NCI-H226 (cell line): ENCODE measurements at regions not wholly inside any gene's neighbourhood (a gene's known extent, or its start where the extent isn't known, plus 50 kb on each side); places are given as distances from the start of the nearest gene placed in this dataset.

ENCODE experiments used
- DNase-seq: peaks from one replicate; pipeline ENCODE4 v3.0.0-alpha.2; 2015

- no peak for DNase-seq
These were observed 530.8 kb downstream of the SHQ1 start for GRCh38 chr3:72317491-72317890.

GRCh38 chr3:72316501-72317279 is 531.6 kb downstream of the SHQ1 start:
- DNase-seq = no peak

- no peak for DNase-seq
These were observed 528.4 kb upstream of the PROK2 start for GRCh38 chr3:72313308-72313707.

- DNase-seq = no peak
These were observed 527.4 kb upstream of the PROK2 start for GRCh38 chr3:72312339-72312738.

- no peak for DNase-seq
These were observed 526.5 kb upstream of the PROK2 start for GRCh38 chr3:72311425-72311824.

DNA sequence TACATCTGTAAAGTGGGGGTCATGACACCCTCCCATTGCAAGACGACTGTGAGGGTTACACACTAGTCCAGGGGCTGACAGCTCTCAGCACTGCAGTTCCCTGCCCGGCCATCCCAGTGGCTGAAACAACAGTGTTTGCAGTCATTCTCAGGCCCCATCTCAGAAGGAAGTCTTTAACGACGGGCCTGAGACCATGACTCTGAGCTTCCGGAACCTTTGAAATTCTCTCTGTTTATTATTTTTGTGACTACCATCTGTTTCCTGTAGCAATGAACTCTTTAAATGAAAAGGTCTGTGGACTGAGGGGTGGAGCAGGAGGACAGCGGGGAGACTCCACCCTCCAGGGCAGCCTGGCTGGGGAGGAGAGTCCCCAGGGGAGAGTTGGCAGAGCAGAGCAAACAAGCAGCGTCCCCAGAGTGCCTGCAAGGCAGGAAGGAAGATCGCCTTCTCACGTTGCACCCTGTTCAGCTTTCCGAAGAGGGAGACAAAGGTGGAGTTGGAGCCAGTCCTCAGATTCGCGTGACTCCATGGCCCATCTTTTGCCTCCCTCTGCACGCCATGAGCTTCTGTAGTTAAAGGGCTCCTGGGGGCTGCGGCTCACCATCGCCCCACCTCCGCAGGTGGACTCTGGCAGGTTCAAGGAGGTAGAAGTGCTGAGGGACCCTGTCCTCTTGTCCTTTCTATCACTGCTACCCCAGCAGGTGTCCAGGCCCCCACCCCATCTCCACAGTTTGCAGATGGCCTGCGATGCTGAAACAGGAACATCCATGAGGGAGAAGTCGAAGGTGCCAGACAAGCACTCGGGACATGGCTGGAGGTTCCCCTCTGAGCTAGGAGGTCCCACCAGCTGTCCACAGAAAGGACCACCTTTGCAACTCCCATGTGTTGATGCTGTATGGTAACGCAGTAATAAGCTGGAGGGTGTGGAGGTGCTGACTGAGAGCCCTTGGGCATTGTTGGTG is 525.8 kb upstream of the PROK2 start:
- no peak for DNase-seq

GRCh38 chr3:72309661-72310418 is 524.9 kb upstream of the PROK2 start:
- no peak for DNase-seq

DNA sequence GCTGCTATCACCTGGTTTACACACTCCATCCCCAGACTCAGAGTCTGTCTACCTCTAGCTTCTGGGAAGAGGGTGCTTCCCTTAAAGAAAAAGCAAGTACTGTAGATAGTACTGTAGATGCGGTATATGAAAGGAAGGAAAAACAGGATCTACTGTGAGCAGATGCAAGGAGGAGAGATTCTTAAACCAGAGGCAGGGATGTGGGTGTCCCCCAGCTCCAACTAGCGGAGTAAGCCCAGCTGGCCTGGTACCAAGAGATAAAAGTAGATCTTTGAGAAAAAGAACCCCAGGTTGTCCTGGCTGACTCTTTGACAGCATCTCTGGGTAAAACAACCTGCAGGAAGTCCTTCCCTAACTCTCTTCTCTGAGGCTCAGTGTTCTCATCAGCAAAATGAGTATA is 523.7 kb upstream of the PROK2 start:
- no peak for DNase-seq

DNA sequence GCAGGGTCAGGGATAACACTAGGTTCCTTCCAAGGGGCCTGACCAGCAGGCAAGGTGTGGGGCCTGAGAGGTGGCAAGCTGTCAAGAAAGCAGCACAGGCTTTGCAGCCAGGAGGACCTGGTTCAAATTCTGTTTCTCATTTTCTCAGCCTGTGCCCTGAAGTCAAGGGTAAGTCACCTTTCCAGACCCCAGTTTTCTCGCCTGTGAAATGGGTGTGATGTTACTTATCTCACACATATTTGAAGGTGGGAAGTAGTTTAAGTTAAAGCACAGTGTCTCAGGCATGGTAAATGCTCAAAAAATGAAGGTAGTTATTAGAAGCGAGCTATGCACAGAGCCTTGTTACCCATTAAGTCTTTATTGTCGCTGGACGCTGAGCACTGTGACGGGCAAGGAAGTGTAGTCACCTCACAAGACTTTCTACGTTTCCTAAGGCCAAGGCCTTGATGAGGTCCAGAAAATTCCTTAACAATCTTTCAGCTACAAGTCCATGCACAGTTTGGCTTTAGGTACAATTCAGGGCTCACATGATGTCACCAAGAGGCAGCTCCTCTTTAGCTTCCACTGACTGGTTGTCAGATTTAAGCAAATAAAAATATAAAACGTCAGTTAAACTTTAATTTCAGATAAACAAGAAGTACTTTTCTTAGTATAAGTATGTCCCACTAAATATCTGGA is 522.6 kb upstream of the PROK2 start:
- no peak for DNase-seq

GRCh38 chr3:72306800-72307341 is 521.9 kb upstream of the PROK2 start:
- DNase-seq = no peak

DNA sequence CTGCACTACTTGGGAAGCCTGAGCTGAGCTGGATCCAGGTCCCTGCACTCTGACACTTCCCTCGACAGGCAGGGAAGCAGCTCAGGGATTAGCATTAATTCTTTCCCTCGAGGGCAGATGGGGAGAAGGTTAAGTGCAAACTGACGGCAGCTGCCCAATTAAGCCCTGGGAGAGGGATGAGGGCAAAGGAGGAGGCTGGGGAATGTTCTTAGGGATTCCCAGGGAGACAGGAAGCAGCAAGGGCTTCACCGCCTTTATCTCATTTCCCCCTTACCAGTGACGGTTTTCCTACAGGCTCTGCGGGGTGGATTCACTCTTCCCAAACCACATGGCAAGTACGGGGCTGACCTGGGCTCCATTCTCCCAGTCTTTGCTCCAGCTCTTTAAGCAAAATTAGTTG is 519.0 kb upstream of the PROK2 start:
- no peak for DNase-seq

- DNase-seq = no peak
These were observed 516.8 kb upstream of the PROK2 start for GRCh38 chr3:72301779-72302178.

- DNase-seq = no peak
These were observed 515.7 kb upstream of the PROK2 start for GRCh38 chr3:72300621-72301020.

DNA sequence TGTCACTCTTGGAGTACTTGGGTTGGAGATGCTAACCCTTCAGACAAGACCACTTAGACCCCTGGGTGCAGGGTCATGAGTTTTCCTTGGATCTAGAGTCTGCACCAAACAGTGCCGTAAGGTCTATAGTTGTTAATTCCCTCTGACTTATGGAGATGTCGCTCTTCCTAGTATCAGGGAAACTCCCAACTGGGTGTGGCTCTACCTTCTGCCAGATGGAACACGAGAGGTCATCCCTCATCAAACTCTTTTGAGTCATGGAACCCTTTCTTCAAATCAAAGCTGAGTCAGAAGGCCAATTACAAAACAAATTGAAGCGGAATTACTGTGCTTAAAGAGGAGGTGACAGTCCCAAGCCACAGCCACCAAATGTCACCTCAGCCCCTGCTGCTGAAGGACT is 514.9 kb upstream of the PROK2 start:
- no peak for DNase-seq

GRCh38 chr3:72299321-72299802 is 514.4 kb upstream of the PROK2 start:
- DNase-seq = peak; percentile 18

DNA sequence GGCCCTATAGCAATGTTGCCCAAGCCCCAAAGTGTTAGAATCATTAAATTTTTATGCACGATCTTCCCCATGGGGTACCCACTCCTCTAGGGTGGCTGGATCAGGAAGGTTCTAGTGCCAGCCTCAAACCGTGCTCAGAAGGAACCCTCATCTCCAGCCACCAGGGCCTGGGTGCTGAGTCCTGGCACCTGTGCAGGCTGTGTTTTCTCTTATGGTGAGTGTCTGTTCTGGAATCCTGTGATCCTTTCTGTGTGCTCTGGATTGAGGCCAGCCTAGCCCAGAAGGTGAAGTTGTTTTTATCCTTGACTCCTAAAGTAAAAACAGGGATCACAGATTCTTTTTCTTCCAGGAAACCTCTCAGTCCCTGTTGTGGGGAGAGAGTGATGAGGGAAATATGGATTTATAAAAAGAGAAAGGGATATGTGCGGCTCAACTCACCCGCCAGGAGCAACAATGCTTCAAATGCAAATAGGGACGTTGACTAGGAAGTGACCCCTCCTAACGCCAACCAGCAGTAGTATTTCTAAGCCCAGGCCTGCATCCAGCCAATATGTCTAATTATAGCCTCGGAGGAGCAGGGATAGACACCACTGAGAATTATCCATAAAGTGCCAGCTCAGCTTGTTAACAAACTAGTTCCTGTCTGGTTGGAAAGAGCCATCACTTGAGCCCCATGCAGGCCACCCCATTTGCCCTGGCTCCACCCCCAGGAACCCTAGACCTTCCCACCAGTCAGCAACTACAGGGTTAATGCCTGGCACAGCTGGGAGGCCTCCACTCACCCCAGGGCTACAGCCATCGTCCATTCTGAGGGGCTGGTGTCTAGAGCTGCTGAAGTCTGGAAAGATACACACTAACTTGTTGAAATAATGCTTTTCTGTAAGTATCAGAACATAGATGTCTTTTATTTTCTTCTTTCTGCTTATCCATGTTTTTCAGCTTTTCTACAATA is 513.5 kb upstream of the PROK2 start:
- DNase-seq = no peak

GRCh38 chr3:72297481-72297880 is 512.5 kb upstream of the PROK2 start:
- DNase-seq = no peak

GRCh38 chr3:72296477-72297111 is 511.6 kb upstream of the PROK2 start:
- no peak for DNase-seq

DNA sequence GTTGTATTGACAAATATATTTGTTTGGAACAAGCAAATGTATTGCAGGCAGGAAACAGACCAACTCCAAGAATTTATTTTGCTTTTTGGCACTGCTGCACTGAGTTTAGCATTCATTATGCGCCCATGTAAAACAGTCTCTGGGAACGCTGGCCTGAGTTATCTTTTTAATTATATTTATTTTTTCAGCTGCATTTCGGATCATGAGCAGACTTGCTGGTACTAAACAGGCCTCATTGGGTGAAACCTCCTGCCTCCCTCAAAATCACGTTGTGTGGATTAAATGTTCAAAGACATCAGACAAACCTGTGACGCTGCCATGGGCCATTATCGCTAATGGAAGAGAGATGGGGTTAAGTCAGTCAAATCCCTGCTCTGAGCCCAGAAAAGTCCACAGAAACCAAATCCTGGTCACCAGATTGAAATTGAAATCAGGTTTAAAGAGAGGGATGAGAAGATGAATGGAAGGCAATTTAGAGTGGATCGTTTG is 511.1 kb upstream of the PROK2 start:
- no peak for DNase-seq

DNA sequence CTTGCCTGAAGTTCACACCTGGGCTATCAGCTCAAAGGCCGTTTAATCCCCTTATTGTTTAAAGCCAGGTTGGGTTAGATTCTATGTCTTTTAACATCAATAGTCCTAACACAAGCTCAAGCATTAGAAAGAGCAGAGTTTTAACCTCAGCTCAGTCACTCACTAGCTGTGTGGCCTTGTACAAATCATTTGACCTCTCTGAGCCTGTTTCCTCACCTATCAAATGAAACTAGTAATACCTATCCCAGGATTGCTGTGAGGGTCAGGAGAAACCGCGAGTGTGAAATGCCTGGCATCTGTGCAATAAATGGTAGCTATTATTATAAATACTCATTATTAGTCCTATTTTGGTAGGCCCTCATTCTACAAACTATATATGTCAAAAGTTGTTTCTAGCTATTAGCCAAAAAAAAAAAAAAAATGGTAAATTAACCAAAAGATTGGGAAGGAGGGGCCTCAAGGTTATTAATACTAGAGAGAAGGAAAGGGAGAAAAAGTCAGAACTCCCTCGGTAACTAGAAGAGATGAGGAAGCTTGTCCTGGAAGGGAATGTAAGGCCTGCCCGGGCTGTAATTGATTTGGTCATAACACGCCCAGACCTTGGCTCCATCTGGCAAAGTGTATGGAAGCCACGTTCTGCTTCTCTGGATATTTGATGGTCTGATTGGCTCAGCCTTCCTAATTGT is 510.5 kb upstream of the PROK2 start:
- no peak for DNase-seq
